ENCODE measurements at regions not wholly inside any gene's neighbourhood (a gene's known extent, or its start where the extent isn't known, plus 50 kb on each side); places are given as distances from the start of the nearest gene placed in this dataset.

DNA sequence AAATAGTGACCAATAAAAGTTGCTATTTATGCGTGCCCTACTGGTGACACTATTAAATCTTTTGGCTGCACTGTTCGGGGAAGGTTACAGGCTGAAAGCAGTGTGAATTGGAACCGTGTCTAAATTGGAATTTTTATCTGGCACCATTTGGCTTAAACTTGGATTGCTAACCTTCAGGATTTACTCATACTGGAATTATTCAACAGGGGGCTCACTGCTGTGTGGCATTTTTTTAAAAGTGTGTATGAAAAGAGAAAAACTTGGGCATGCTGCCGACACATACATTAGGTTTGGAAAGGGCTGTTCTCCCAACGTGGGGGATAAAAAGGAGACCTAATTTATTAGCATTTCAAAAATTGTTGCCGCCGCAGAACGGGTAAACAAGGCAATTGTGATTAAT lies 537.9 kb upstream of the MGMT start (continued):
- TF ChIP-seq FOXA3 (CRISPR knock-in tag; conservative IDR thresholded peaks at IDR 0.05 in 1 of 2, IDR thresholded peaks at IDR 0.05 in 1 of 2) = no peak
- TF ChIP-seq, protein P1, sequence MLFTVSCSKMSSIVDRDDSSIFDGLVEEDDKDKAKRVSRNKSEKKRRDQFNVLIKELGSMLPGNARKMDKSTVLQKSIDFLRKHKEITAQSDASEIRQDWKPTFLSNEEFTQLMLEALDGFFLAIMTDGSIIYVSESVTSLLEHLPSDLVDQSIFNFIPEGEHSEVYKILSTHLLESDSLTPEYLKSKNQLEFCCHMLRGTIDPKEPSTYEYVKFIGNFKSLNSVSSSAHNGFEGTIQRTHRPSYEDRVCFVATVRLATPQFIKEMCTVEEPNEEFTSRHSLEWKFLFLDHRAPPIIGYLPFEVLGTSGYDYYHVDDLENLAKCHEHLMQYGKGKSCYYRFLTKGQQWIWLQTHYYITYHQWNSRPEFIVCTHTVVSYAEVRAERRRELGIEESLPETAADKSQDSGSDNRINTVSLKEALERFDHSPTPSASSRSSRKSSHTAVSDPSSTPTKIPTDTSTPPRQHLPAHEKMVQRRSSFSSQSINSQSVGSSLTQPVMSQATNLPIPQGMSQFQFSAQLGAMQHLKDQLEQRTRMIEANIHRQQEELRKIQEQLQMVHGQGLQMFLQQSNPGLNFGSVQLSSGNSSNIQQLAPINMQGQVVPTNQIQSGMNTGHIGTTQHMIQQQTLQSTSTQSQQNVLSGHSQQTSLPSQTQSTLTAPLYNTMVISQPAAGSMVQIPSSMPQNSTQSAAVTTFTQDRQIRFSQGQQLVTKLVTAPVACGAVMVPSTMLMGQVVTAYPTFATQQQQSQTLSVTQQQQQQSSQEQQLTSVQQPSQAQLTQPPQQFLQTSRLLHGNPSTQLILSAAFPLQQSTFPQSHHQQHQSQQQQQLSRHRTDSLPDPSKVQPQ (CRISPR knock-in tag; IDR thresholded peaks at IDR 0.05; ENCODE audit: borderline replicate concordance) = no peak
- TF ChIP-seq NFE2 (IDR thresholded peaks at IDR 0.05; ENCODE audit: low read depth) = no peak

DNA sequence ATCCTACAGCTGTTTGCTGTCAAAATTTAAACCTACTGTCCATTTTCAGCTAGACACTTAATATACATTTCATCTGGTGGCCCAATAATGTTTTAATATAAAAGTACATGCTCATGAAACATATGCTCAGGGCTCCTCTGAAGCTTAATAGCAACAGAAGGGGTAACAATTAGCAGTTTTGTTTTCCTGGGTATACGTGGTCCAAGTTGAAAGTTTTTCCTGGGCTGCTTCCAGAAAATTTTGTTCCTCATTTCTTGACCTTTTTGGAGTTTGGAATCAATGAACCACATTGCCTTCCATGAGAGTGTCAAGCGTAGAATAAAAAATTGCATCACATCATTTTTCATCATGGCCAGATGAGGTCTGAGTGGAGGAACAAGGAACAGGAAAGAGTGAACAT lies 537.3 kb upstream of the MGMT start:
- H3K9me1 ChIP-seq (ENCODE audit: control insufficient read depth, insufficient read depth, low read length) = no peaks in the 10 kb centered on the region
- ATAC-seq (no peak), FAIRE-seq (no peak), DNase-seq (ENCODE audit: extremely low read depth in 1 of 4, low spot score in 3 of 4) (no peak)
- H3K4me2 ChIP-seq (ENCODE audit: insufficient read depth, low read length) = no peak overlapping the region
- H3K27me3 ChIP-seq (ENCODE audit: control insufficient read depth in 2 of 2, insufficient read depth in 2 of 2, low read length in 2 of 2) = peaks cover 0 to 31% of the 10 kb centered on the region in 2 experiments; a peak in 3 of 5 replicates
- H3K9me3 ChIP-seq (replicated peaks; ENCODE audit: control insufficient read depth, insufficient read depth, low read depth, low read length) = no peaks in the 10 kb centered on the region
- H3K79me2 ChIP-seq (ENCODE audit: control insufficient read depth, insufficient read depth, low read length) = no peaks in the 10 kb centered on the region
- no peaks in the 10 kb centered on the region for H4K20me1 ChIP-seq (replicated peaks; ENCODE audit: control insufficient read depth, insufficient read depth, low read length)
- in situ Hi-C loops (cut with MboI) = no loop called here
- no peak overlapping the region for H2AFZ ChIP-seq (ENCODE audit: low read depth, low read length)
- no TSS peak for BruUV-seq (replicated peaks)
- CTCF ChIA-PET (ENCODE audit: low intra/inter-chr PET ratio) = no interaction called here
- intact Hi-C loops (cut with micrococcal nuclease) = no loop called here
- H3K9ac ChIP-seq (ENCODE audit: insufficient read depth in 1 of 2, low read depth in 2 of 2, low read length in 2 of 2) = no peak overlapping the region
- H3K27ac ChIP-seq (ENCODE audit: extremely low read depth, low read depth, low read length) = no peak overlapping the region
- no peak overlapping the region for H3K4me3 ChIP-seq
- H3K4me1 ChIP-seq (replicated peaks in 1 of 2; ENCODE audit: control insufficient read depth in 2 of 2, insufficient read depth in 2 of 2, low read length in 2 of 2) = no peaks in the 10 kb centered on the region
- POLR2A ChIA-PET = no interaction called here
- H3K36me3 ChIP-seq (ENCODE audit: control insufficient read depth, insufficient read depth, low read length) = no peaks in the 10 kb centered on the region
- WGBS (ENCODE audit: insufficient coverage, low coverage, missing lambda C conversion rate) = 5% methylated on average over 2 of the region's 2 CpGs
- TF ChIP-seq, protein P2, sequence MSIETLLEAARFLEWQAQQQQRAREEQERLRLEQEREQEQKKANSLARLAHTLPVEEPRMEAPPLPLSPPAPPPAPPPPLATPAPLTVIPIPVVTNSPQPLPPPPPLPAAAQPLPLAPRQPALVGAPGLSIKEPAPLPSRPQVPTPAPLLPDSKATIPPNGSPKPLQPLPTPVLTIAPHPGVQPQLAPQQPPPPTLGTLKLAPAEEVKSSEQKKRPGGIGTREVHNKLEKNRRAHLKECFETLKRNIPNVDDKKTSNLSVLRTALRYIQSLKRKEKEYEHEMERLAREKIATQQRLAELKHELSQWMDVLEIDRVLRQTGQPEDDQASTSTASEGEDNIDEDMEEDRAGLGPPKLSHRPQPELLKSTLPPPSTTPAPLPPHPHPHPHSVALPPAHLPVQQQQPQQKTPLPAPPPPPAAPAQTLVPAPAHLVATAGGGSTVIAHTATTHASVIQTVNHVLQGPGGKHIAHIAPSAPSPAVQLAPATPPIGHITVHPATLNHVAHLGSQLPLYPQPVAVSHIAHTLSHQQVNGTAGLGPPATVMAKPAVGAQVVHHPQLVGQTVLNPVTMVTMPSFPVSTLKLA (conservative IDR thresholded peaks at IDR 0.05) = no peak
- TF ChIP-seq HEY1 (CRISPR knock-in tag; IDR thresholded peaks at IDR 0.05; ENCODE audit: borderline replicate concordance) = no peak
- no peak for TF ChIP-seq BRF1 (IDR thresholded peaks at IDR 0.05; ENCODE audit: borderline replicate concordance, extremely low read depth, insufficient read length)
- TF ChIP-seq, protein P3, sequence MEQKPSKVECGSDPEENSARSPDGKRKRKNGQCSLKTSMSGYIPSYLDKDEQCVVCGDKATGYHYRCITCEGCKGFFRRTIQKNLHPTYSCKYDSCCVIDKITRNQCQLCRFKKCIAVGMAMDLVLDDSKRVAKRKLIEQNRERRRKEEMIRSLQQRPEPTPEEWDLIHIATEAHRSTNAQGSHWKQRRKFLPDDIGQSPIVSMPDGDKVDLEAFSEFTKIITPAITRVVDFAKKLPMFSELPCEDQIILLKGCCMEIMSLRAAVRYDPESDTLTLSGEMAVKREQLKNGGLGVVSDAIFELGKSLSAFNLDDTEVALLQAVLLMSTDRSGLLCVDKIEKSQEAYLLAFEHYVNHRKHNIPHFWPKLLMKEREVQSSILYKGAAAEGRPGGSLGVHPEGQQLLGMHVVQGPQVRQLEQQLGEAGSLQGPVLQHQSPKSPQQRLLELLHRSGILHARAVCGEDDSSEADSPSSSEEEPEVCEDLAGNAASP (IDR thresholded peaks at IDR 0.05) = no peak
- no peak for TF ChIP-seq ZFP30 (CRISPR knock-in tag; IDR thresholded peaks at IDR 0.05; ENCODE audit: borderline replicate concordance)
- no peak for TF ChIP-seq COPS2 (conservative IDR thresholded peaks at IDR 0.05)
- no peak for TF ChIP-seq SPI1 (IDR thresholded peaks at IDR 0.05; ENCODE audit: borderline replicate concordance, low read depth, low read length)
- TF ChIP-seq CC2D1A (IDR thresholded peaks at IDR 0.05) = no peak
- TF ChIP-seq SMAD2 (IDR thresholded peaks at IDR 0.05; ENCODE audit: low read depth, low read length) = no peak
- no peak for TF ChIP-seq CBX2 (IDR thresholded peaks at IDR 0.05; ENCODE audit: insufficient read depth, low read length, poor library complexity, severe bottlenecking)
- no peak for TF ChIP-seq SIN3A (IDR thresholded peaks at IDR 0.05; ENCODE audit: borderline replicate concordance in 2 of 2, control insufficient read depth in 1 of 2, low read depth in 2 of 2, low read length in 2 of 2)

All from K562 (cell line).